ENCODE measurements at regions not wholly inside any gene's neighbourhood (a gene's known extent, or its start where the extent isn't known, plus 50 kb on each side); places are given as distances from the start of the nearest gene placed in this dataset.

GRCh38 chr2:4828682-4829374 lies 863.4 kb upstream of the SOX11 start:
- DNase-seq (ENCODE audit: low spot score): no peak

- no peak for DNase-seq (ENCODE audit: low spot score)
Measured at GRCh38 chr2:4831751-4832150, 860.4 kb upstream of the SOX11 start.

GRCh38 chr2:4832642-4833041 lies 859.5 kb upstream of the SOX11 start:
- no peak for DNase-seq (ENCODE audit: low spot score)

- DNase-seq (ENCODE audit: low spot score): no peak
Measured at GRCh38 chr2:4838626-4839025, 853.6 kb upstream of the SOX11 start.

- DNase-seq (ENCODE audit: low spot score): no peak
Measured at GRCh38 chr2:4840791-4841190, 851.4 kb upstream of the SOX11 start.

GRCh38 chr2:4844881-4845280 lies 847.3 kb upstream of the SOX11 start:
- no peak for DNase-seq (ENCODE audit: low spot score)

- no peak for DNase-seq (ENCODE audit: low spot score)
Measured at GRCh38 chr2:4862031-4862430, 830.2 kb upstream of the SOX11 start.

GRCh38 chr2:4866198-4866597 lies 826.0 kb upstream of the SOX11 start:
- no peak for DNase-seq (ENCODE audit: low spot score)

GRCh38 chr2:4868466-4868865 lies 823.7 kb upstream of the SOX11 start:
- DNase-seq (ENCODE audit: low spot score): no peak

GRCh38 chr2:4869154-4869553 lies 823.0 kb upstream of the SOX11 start:
- no peak for DNase-seq (ENCODE audit: low spot score)

- DNase-seq (ENCODE audit: low spot score): no peak
Measured at GRCh38 chr2:4873364-4873763, 818.8 kb upstream of the SOX11 start.

GRCh38 chr2:4873876-4874593 lies 818.1 kb upstream of the SOX11 start:
- DNase-seq (ENCODE audit: low spot score): no peak

GRCh38 chr2:4882421-4882820 lies 809.8 kb upstream of the SOX11 start:
- DNase-seq (ENCODE audit: low spot score): no peak

- DNase-seq (ENCODE audit: low spot score): no peak
Measured at GRCh38 chr2:4882941-4883340, 809.2 kb upstream of the SOX11 start.

- no peak for DNase-seq (ENCODE audit: low spot score)
Measured at GRCh38 chr2:4883375-4883774, 808.8 kb upstream of the SOX11 start.

GRCh38 chr2:4884117-4884571 lies 808.0 kb upstream of the SOX11 start:
- no peak for DNase-seq (ENCODE audit: low spot score)

- DNase-seq (ENCODE audit: low spot score): no peak
Measured at GRCh38 chr2:4891394-4891793, 800.8 kb upstream of the SOX11 start.

GRCh38 chr2:4895371-4895770 lies 796.8 kb upstream of the SOX11 start:
- DNase-seq (ENCODE audit: low spot score): no peak

- no peak for DNase-seq (ENCODE audit: low spot score)
Measured at GRCh38 chr2:4898706-4899105, 793.5 kb upstream of the SOX11 start.

GRCh38 chr2:4900242-4900641 lies 791.9 kb upstream of the SOX11 start:
- no peak for DNase-seq (ENCODE audit: low spot score)

GRCh38 chr2:4900861-4901770 lies 791.1 kb upstream of the SOX11 start:
- no peak for DNase-seq (ENCODE audit: low spot score)

Measured in mesenteric fat pad (tissue), 1 donor.